HepG2 (cell line): ENCODE measurements at regions not wholly inside any gene's neighbourhood (a gene's known extent, or its start where the extent isn't known, plus 50 kb on each side); places are given as distances from the start of the nearest gene placed in this dataset.
A peak's percentile ranks its signal among the peaks of the same experiment; 100 is the strongest.
"Not testable (repeated sequence)": the region's sequence is repeated elsewhere in the genome, so short reads cannot be mapped to it uniquely, and the experiment has no call there.

Experiments
- ATAC-seq: fragments of 200-7000 bp; cut with Tn5 transposase; 3 replicates; pipeline ENCODE4 v1.9.1; 2020; ENCODE audit warnings: mild to moderate bottlenecking, moderate library complexity
- BruUV-seq: library from RNA; stranded (reverse); fragments of 400-500 nt; replicated peaks from 2 replicates; lab custom pipeline; 2021; lab: Mats Ljungman, UMichigan
- CTCF ChIA-PET: fragments of 300-600 bp; formaldehyde crosslinking; extraction: SDS; loops from one replicate; lab custom pipeline; 2021; ENCODE audit warnings: low total read pairs, inconsistent platforms, low intra/inter-chr PET ratio; lab: Yijun Ruan, JAX
- POLR2A ChIA-PET: fragments of 350-600 bp; sonication (Branson Sonifier 250); formaldehyde crosslinking; loops from one replicate; lab custom pipeline; 2020; ENCODE audit warnings: antibody characterized with exemption, inconsistent platforms; lab: Yijun Ruan, JAX
- DNase-seq: peaks from one replicate; pipeline ENCODE4 v3.0.0-alpha.2; 2015; ENCODE audit warnings: low spot score
- FAIRE-seq: peaks from 3 replicates; lab custom pipeline; 2011; peaks lifted over from hg19 to GRCh38; lab: Jason Lieb, UNC
- H2AFZ ChIP-seq: one replicate; pipeline ENCODE4 v1.6.1; 2011; ENCODE audit warnings: low read length, inconsistent platforms
- H3K27ac ChIP-seq: fragments of 300-600 bp; 3 replicates; pipeline ENCODE4 v1.8.0; 2011; ENCODE audit warnings: mixed run types, mild to moderate bottlenecking, mixed read lengths, low read length, inconsistent platforms; ENCODE audit not compliant: insufficient read depth; ENCODE audit errors: extremely low read length
- H3K27me3 ChIP-seq, 2 experiments: fragments of 200-600 bp in 1 of 2; 2 replicates in 1 of 2; 3 replicates in 1 of 2; pipeline versions ENCODE4 v1.6.0 to v1.8.0; 2011; ENCODE audit warnings: low read length in 2 of 2, mild to moderate bottlenecking in 2 of 2, moderate library complexity in 2 of 2, inconsistent platforms in 1 of 2; ENCODE audit not compliant: insufficient read depth in 2 of 2, control insufficient read depth in 1 of 2
- H3K36me3 ChIP-seq, 2 experiments: fragments of 200-600 bp in 1 of 2; replicated peaks in 1 of 2; 2 replicates in 1 of 2; 3 replicates in 1 of 2; pipeline versions ENCODE4 v1.5.1 to v1.8.0; 2011; ENCODE audit warnings: low read length in 2 of 2, inconsistent platforms in 1 of 2; ENCODE audit not compliant: insufficient read depth in 2 of 2, control insufficient read depth in 1 of 2
- H3K4me1 ChIP-seq: 2 replicates; pipeline ENCODE4 v1.5.1; 2012; ENCODE audit warnings: low read length, inconsistent platforms; ENCODE audit not compliant: insufficient read depth
- H3K4me2 ChIP-seq: 2 replicates; pipeline ENCODE4 v1.6.0; 2011; ENCODE audit warnings: low read depth, low read length, inconsistent platforms
- H3K4me3 ChIP-seq, 3 experiments: fragments of 200-600 bp in 1 of 3; sonication (generic), shearing (Covaris generic) in 1 of 3; replicated peaks in 1 of 3; 2 replicates each; pipeline ENCODE4 v1.5.1; 2011 to 2016; ENCODE audit warnings: low read length in 3 of 3, inconsistent platforms in 2 of 3, low read depth in 2 of 3, mild to moderate bottlenecking in 2 of 3, control low read depth in 1 of 3, mixed read lengths in 1 of 3; ENCODE audit not compliant: insufficient read depth in 1 of 3
- H3K79me2 ChIP-seq: one replicate; pipeline ENCODE4 v1.6.1; 2011; ENCODE audit warnings: low read length, inconsistent platforms; ENCODE audit not compliant: insufficient read depth
- H3K9ac ChIP-seq: 2 replicates; pipeline ENCODE4 v1.6.0; 2011; ENCODE audit warnings: mild to moderate bottlenecking, low read depth, low read length, inconsistent platforms; ENCODE audit not compliant: insufficient read depth
- H3K9me3 ChIP-seq: 2 replicates; pipeline ENCODE4 v1.5.1; 2012; ENCODE audit warnings: mild to moderate bottlenecking, low read length
- H4K20me1 ChIP-seq: 2 replicates; pipeline ENCODE4 v1.6.0; 2011; ENCODE audit warnings: inconsistent platforms, mild to moderate bottlenecking, low read length, moderate library complexity; ENCODE audit not compliant: insufficient read depth
- ATF5 ChIP-seq: sonication (generic); formaldehyde crosslinking; IDR thresholded peaks from 2 replicates; pipeline ENCODE4 v1.4.0; 2020; ENCODE audit warnings: mild to moderate bottlenecking, low read depth, missing genetic modification reagents
- DNMT1 ChIP-seq: sonication (generic); formaldehyde crosslinking; IDR thresholded peaks from 2 replicates; pipeline ENCODE4 v1.5.1; 2020; ENCODE audit warnings: mild to moderate bottlenecking, missing genetic modification reagents
- JUN ChIP-seq: sonication (generic); formaldehyde crosslinking; IDR thresholded peaks from 2 replicates; pipeline ENCODE4 v1.4.0; 2020; ENCODE audit warnings: mild to moderate bottlenecking, missing genetic modification reagents
- TAF1 ChIP-seq: sonication (generic); formaldehyde crosslinking; IDR thresholded peaks from 2 replicates; pipeline ENCODE4 v1.4.0; 2020; ENCODE audit warnings: missing genetic modification reagents
- TSC22D2 ChIP-seq: sonication (generic); formaldehyde crosslinking; IDR thresholded peaks from 2 replicates; pipeline ENCODE4 v1.5.1; 2020; ENCODE audit warnings: missing genetic modification reagents, mild to moderate bottlenecking, borderline replicate concordance
- ZMAT3 ChIP-seq: sonication (generic); formaldehyde crosslinking; conservative IDR thresholded peaks from 2 replicates; pipeline ENCODE4 v1.7.0; 2021; ENCODE audit warnings: missing genetic modification reagents
- ZNF33B ChIP-seq: sonication (generic); formaldehyde crosslinking; IDR thresholded peaks from 2 replicates; pipeline ENCODE4 v1.5.1; 2020; ENCODE audit warnings: mild to moderate bottlenecking, missing genetic modification reagents
- ZNF646 ChIP-seq: sonication (generic); formaldehyde crosslinking; IDR thresholded peaks from 2 replicates; pipeline ENCODE4 v1.9.0; 2021; ENCODE audit warnings: mild to moderate bottlenecking, missing genetic modification reagents
- ZNF883 ChIP-seq: sonication (generic); formaldehyde crosslinking; IDR thresholded peaks from 2 replicates; pipeline ENCODE4 v1.5.1; 2020; ENCODE audit warnings: mild to moderate bottlenecking, missing genetic modification reagents; ENCODE audit errors: not compliant biosample characterization
- WGBS: methylation state at CpG from one replicate; pipeline ENCODE4 v1.1.6; 2017; ENCODE audit warnings: low lambda C conversion rate; 5-methylcytosine and 5-hydroxymethylcytosine counted together
- in situ Hi-C: cut with HindIII; loops from 2 replicates; pipeline ENCODE4 v1.10.0; 2017; ENCODE audit warnings: low pct_unique_long_range_greater_than_20kb; ENCODE audit not compliant: extremely low pct_ligation_motif_present
- intact Hi-C: fragments of 100-400 bp; cut with micrococcal nuclease; formaldehyde crosslinking; loops from one replicate; pipeline ENCODE4 v1.10.0; 2022; ENCODE audit not compliant: unreplicated experiment

- Histone ChIP-seq H3K27me3 (peaks cover 17 to 59% of the 10 kb centered on the region in 2 experiments), H3K4me2 (0 out of 2 replicates have a peak overlapping the region, but pooled peaks have one; percentile 14)
- FAIRE-seq, DNase-seq, H2AFZ ChIP-seq, intact Hi-C loops, H3K36me3 ChIP-seq, H3K27ac ChIP-seq, in situ Hi-C loops, H3K79me2 ChIP-seq: not testable (repeated sequence)
- ATAC-seq: peak; percentile 55
- POLR2A ChIA-PET: interaction anchor here (1.3 kb wide), 1 partner anchor 22 kb away, joined by 6 read pairs; no protein-coding TSS in a partner anchor
- peak; percentile 63; the same call in 1 of the 2 replicates for TF ChIP-seq DNMT1 (CRISPR knock-in tag)
- 0 out of 2 replicates have a peak, but pooled peaks have one; percentile 5 for TF ChIP-seq ATF5 (CRISPR knock-in tag)
- TF ChIP-seq, all 625 proteins: peak for 2; not testable (repeated sequence) for 623
- BruUV-seq, H3K9me3 ChIP-seq, CTCF ChIA-PET, H3K9ac ChIP-seq, H3K4me3 ChIP-seq: not testable (repeated sequence)
- H3K4me1 ChIP-seq: peaks cover 25% of the 10 kb centered on the region
- peaks cover 14% of the 10 kb centered on the region; the same call in 1 of the 2 replicates for H4K20me1 ChIP-seq
- 69% methylated on average over 21 of the region's 24 CpGs for WGBS
These were observed 93.9 kb downstream of the METRNL start for GRCh38 chr17:83173180-83173913.

GRCh38 chr17:83173914-83174361 is 94.5 kb downstream of the METRNL start:
- intact Hi-C loops: loop anchor here (1.0 kb wide), 2 partner anchors 23 to 48 kb away; no protein-coding TSS in a partner anchor
- peak; percentile 81 for ATAC-seq
- TF ChIP-seq ZNF33B (CRISPR knock-in tag): 0 out of 2 replicates have a peak, but pooled peaks have one; percentile 77
- TF ChIP-seq ZNF646: no peak
- 0 out of 2 replicates have a peak, but pooled peaks have one; percentile 14 for TF ChIP-seq ZMAT3 (CRISPR knock-in tag)
- TF ChIP-seq JUN (CRISPR knock-in tag): 0 out of 2 replicates have a peak, but pooled peaks have one; percentile 20
- no peak for TF ChIP-seq TSC22D2 (CRISPR knock-in tag)
- TF ChIP-seq ZNF883: peak; percentile 17
- no peak for TF ChIP-seq TAF1

More at GRCh38 chr17:83173914-83174361, 94.5 kb downstream of the METRNL start:
- BruUV-seq: no TSS peak
- FAIRE-seq: no peak
- H3K79me2 ChIP-seq: no peaks in the 10 kb centered on the region
- no peak for DNase-seq
- no peaks in the 10 kb centered on the region for H3K9me3 ChIP-seq
- peaks cover 25% of the 10 kb centered on the region for H3K4me1 ChIP-seq
- peaks cover 14% of the 10 kb centered on the region; the same call in 1 of the 2 replicates for H4K20me1 ChIP-seq
- H3K4me3 ChIP-seq: no peak overlapping the region
- 26% methylated on average over 12 of the region's 18 CpGs for WGBS
- POLR2A ChIA-PET: interaction anchor here (1.3 kb wide), 1 partner anchor 23 kb away, joined by 6 read pairs; no protein-coding TSS in a partner anchor
- CTCF ChIA-PET: no interaction called here
- in situ Hi-C loops: no loop called here
- no peak overlapping the region for H3K9ac ChIP-seq
- H3K27me3 ChIP-seq: peaks cover 19 to 64% of the 10 kb centered on the region in 2 experiments
- no peak overlapping the region for H2AFZ ChIP-seq
- H3K4me2 ChIP-seq: 0 out of 2 replicates have a peak overlapping the region, but pooled peaks have one; percentile 14
- H3K36me3 ChIP-seq: no peaks in the 10 kb centered on the region
- H3K27ac ChIP-seq: no peak overlapping the region
